A673 (cell line): ENCODE measurements at regions not wholly inside any gene's neighbourhood (a gene's known extent, or its start where the extent isn't known, plus 50 kb on each side); places are given as distances from the start of the nearest gene placed in this dataset.

Experiments
- CTCF ChIP-seq: fragments of 300-800, 200-600 bp; sonication (generic); conservative IDR thresholded peaks from 2 replicates; pipeline ENCODE4 v1.5.1; 2017; ENCODE audit warnings: low read depth, mild to moderate bottlenecking, antibody characterized with exemption, low read length, moderate library complexity, mixed read lengths
- EZH2 ChIP-seq: fragments of 200-600 bp; sonication (generic); IDR thresholded peaks from 2 replicates; pipeline ENCODE4 v1.6.1; 2017; ENCODE audit warnings: borderline replicate concordance, low read depth, mild to moderate bottlenecking, mixed read lengths, antibody characterized with exemption, low read length; ENCODE audit not compliant: poor library complexity, severe bottlenecking

- TF ChIP-seq CTCF (no peak), EZH2 (no peak)
These were observed 490.0 kb upstream of the SGCG start for GRCh38 chr13:22690756-22691155.
